Occipital lobe (tissue), 1 donor: ENCODE measurements at regions not wholly inside any gene's neighbourhood (a gene's known extent, or its start where the extent isn't known, plus 50 kb on each side); places are given as distances from the start of the nearest gene placed in this dataset.
"Not testable (repeated sequence)": the region's sequence is repeated elsewhere in the genome, so short reads cannot be mapped to it uniquely, and the experiment has no call there.

Experiments used
- DNase-seq: peaks from one replicate; lab custom pipeline; 2025; lab: John Stamatoyannopoulos, UW

DNA sequence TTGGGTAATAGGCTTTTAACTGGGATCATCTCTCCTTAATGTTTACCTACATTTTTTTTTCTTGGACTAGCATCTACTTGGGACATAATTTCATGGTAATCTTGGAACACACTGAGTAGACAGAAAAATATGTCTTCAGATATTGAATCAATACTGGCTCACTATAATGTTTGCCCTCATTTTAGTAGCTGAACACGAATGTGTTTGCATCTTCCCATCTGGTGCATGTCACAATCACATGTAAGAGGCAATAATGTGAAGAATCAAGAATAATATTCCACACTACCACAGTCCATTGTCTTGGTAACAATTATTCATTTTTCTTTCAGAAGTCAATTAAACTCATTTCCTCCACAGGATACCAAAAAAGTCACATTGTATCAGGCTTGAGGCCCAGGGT, 382.7 kb upstream of the CDH10 start:
- DNase-seq = no peak

- DNase-seq = no peak
These were observed 382.3 kb upstream of the CDH10 start for GRCh38 chr5:25027061-25027460.

GRCh38 chr5:25025831-25026230, 381.1 kb upstream of the CDH10 start:
- no peak for DNase-seq

DNA sequence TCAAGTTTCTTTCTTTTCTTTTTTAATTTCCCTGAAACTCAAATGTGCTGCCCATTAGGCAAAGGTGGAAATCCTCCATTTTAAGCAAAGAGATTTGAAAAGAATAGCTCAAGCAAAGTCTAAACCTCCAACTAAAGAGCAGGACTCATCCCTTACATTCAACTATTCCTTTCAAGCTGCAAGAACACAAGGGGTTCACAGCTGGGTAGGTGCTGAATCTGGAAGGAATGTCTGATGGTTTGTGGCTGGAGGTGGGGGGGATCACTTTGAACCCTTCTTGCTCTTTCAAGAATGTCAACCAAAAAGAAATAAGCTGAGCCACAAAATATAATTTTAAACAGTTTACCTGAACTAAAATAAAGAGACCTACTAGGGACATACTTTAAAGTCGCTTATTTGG, 375.7 kb upstream of the CDH10 start:
- DNase-seq = no peak

GRCh38 chr5:25009063-25009462, 364.3 kb upstream of the CDH10 start:
- no peak for DNase-seq

DNA sequence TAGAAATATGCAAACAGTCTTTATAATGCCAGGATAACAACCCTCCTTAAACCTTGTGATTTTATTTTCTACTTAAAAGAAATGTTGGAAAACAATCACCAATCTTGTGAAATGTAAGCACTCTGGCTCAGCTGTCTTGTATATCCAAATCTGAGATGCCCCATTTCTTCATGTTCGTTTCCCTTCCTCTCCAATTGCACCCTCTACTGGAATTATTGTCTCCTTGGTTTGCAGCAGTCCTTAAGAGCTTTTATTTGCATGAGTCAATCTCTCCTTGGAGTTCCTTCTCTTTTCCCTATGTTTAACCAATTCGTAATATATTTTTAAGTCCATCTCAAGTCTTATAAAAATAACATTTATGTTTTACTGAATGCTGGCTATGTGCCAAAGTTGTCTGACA, 362.0 kb upstream of the CDH10 start:
- no peak for DNase-seq

DNA sequence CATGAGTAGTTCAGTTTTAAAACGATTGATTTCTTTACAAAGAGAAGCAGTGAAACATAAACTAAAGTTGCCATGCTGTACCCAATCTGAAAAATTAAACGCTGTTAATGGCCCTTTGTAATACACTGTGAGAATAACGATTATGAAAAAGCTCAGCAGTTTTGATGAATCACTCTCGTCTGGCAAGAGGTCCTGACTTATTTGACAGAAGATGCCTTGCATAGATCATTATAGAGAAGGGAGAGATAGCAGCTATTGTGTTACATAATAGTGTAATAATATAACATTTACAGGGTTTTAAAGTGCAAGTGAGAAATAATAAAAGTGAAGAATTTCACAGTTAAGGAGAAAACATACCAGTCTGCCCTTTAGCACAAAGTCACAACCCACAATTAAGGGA, 361.5 kb upstream of the CDH10 start:
- no peak for DNase-seq

DNA sequence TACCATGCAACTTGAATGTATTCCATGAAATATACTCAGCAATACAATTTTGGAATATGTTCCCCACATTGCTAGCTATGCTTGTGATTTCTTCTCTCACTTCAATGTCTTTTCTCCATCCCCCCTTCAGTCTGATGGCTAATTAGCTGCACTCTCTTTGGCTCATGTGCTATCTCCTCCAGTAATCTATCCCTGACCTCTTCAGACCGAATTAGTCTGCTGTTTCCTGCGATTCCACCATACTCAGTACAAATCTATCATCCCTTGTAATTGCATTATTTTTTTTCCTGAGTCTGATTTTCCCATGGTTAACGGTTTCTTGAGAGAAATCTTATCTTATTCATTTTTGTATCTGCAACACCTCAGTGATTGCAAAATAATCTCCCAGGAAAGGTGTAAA, 360.7 kb upstream of the CDH10 start:
- no peak for DNase-seq

- DNase-seq = no peak
These were observed 357.6 kb upstream of the CDH10 start for GRCh38 chr5:25002371-25002770.

GRCh38 chr5:24999732-25000131, 355.0 kb upstream of the CDH10 start:
- DNase-seq = no peak

- DNase-seq = no peak
These were observed 353.9 kb upstream of the CDH10 start for GRCh38 chr5:24998641-24999040.

DNA sequence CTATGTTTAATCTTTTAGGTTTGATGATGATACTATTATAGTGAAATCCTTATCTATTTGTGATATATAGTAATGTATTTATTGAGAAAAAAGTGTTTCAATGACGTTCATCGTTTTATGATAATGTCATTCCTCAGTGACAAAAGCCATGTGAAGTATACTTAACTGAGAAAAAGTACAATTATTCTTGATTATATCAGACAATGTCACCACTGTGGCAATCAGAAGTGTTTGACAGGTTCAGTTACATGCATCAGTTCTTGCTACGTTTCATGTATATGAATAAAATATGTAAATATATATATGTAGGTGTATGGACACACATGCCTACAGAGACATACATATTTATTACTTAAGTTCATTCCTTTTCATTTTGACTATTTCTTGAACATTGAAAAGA, 341.5 kb upstream of the CDH10 start:
- DNase-seq = no peak

- DNase-seq = not testable (repeated sequence)
These were observed 333.8 kb upstream of the CDH10 start for GRCh38 chr5:24978552-24978951.

DNA sequence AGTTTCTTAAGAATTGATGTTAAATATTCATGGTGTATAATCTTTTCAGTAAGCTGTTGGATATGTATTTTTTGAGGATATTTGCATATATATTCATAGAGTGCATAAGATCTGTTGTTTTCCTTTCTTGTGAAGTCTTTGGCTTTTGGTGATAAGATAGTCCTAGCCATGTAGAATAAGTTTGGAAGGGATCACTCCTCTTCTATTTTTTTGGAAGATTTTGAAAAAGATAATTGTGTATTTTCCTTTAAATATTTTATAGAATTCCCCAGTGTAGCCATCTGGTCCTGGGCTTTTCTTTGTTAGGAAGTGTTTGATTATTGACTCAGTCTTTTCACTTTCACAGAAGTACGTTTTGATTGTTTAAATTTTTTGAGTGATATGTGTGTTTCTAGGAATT, 318.8 kb upstream of the CDH10 start:
- DNase-seq = no peak

- no peak for DNase-seq
These were observed 278.6 kb upstream of the CDH10 start for GRCh38 chr5:24923400-24923799.

DNA sequence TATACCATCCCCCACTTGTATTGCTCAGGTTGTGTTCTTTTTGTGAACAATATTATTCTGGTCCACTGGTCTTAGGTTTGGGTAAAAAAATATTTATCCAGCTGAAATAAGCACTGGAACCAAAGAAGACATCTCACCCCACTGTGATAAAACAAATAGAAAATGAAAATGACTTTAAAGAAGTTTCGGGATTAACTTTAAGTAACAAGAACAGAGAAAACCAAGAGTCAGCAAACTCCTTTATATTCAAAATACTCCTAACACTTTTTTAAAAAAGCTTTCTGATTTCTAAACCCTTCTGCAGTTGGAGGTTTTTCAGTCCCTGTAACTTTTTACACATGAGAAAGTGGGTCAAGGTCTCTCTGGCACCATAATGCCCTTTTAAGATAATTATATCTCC, 273.9 kb upstream of the CDH10 start:
- DNase-seq = no peak

GRCh38 chr5:24916863-24917262, 272.1 kb upstream of the CDH10 start:
- no peak for DNase-seq

DNA sequence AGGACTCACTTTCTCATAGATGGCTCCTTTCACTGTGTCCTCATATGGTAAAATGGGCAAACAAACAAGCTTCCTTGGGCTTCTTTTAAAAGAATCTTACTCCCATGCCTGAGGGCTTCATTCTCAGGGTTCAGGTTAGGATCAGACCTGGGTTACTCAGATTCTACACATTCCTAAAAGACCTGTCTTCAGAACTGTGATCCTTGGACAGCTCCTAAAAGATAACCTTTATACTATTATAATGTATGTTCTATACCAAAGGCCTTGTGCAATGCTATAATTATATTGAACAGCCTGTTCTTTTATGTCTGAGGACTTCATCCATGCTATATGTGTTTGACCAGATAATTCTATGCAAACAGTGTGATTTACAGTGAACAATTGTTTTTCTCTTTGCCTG, 264.4 kb upstream of the CDH10 start:
- DNase-seq = no peak

DNA sequence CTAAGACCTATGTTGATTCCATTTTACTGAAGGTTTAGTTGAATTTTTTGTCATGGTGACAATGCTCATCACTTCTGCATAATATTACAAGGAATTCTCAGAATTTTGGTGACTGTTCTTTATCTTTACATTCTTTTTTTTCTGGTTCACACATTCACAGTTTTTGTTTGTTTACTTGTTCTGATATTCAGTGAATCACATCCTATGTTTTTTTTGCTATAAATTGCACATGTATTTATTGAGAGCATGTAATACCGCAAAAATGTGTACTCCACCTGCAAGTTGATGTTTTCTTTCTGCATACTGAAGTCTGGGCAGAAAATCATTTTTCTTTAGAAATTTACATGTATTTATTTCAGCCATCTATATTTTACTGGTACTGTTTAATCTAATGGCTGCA, 261.9 kb upstream of the CDH10 start:
- no peak for DNase-seq

- no peak for DNase-seq
These were observed 260.3 kb upstream of the CDH10 start for GRCh38 chr5:24904981-24905517.

DNA sequence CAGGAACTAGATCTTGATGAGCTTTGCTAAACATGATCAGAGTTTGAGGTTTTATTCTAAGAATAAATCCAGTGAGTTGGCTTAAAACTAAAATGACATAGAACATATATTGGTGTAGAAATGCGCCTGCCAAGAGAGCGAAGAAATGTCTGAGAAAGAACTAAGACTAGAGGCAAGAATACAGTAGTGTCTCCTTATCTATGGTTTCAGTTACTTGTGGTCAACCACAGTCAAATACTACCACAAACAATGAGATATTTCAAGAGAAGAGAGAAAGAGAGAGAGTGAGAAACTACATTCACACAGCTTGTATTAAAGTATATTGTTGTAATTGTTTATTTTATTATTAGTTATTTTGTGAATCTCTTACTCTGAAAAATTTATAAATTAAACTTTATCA, 254.4 kb upstream of the CDH10 start:
- no peak for DNase-seq

- DNase-seq = no peak
These were observed 219.5 kb upstream of the CDH10 start for GRCh38 chr5:24864244-24864643.

DNA sequence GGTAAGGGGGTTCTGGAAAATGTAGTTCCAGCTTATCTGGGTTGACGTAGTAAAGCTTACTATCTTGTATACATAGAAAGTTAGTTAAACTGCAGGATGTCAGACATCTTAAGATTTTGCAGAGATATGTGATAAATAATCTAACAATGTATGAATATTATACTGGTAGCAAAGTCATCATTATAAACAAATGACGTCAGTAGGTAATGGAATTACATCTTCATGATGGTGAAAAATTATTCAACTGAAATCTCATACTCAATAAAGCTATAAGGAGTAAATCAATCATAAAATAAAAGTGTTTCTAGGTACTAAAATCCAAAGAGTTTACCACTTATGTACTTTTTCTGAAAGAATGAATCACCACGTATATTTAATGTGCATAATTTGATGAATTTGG, 217.3 kb upstream of the CDH10 start:
- DNase-seq = no peak

GRCh38 chr5:24855485-24855884, 210.7 kb upstream of the CDH10 start:
- no peak for DNase-seq

DNA sequence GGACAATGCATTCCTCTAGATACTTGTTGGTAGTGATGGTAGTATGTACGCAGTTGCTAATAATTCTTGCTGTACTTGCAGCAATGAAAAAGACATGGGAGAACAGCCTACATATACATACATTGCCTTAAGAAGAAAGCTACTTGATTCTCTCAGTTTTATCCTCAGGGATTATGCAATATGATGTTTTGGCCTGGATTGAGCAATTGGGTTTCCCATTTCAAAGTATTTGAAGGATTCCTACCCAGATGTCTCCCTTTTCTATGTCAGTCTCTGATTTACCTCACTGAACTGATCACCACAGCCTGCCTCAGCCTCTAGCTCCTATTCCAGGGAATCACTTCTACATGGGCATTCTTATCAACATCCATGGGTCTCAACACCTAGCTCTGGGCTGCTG, 210.1 kb upstream of the CDH10 start:
- DNase-seq = no peak
